ENCODE measurements at regions not wholly inside any gene's neighbourhood (a gene's known extent, or its start where the extent isn't known, plus 50 kb on each side); places are given as distances from the start of the nearest gene placed in this dataset.

GRCh38 chr10:130776724-130777123 lies 534.8 kb downstream of the TCERG1L start:
- no peak for TF ChIP-seq POLR2A (IDR thresholded peaks at IDR 0.05)
- no peak for TF ChIP-seq CTCF (IDR thresholded peaks at IDR 0.05 in 4 of 5, conservative IDR thresholded peaks at IDR 0.05 in 1 of 5)
